IMR-90 (cell line): ENCODE measurements at regions not wholly inside any gene's neighbourhood (a gene's known extent, or its start where the extent isn't known, plus 50 kb on each side); places are given as distances from the start of the nearest gene placed in this dataset.

Experiments
- ATAC-seq: fragments of 200-7000 bp; cut with Tn5 transposase; 2 replicates; pipeline ENCODE4 v1.9.1; 2020; ENCODE audit warnings: low read depth, mild to moderate bottlenecking, moderate library complexity
- BruUV-seq: library from RNA; stranded (reverse); fragments of 400-500 nt; replicated peaks from 2 replicates; lab custom pipeline; 2021; lab: Mats Ljungman, UMichigan
- CTCF ChIA-PET: fragments of 300-600 bp; formaldehyde crosslinking; extraction: SDS; loops from one replicate; lab custom pipeline; 2021; ENCODE audit warnings: antibody characterized with exemption; lab: Yijun Ruan, JAX
- POLR2A ChIA-PET: fragments of 300-600 bp; sonication (Branson Sonifier 250); formaldehyde crosslinking; loops from one replicate; lab custom pipeline; 2022; ENCODE audit warnings: antibody characterized with exemption; ENCODE audit not compliant: unreplicated experiment; lab: Charles Lee
- DNase-seq: peaks from one replicate; pipeline ENCODE4 v3.0.0; 2013
- H2AFZ ChIP-seq: replicated peaks from 2 replicates; pipeline ENCODE3; 2013; ENCODE audit warnings: low read length, mild to moderate bottlenecking; ENCODE audit not compliant: poor library complexity
- H2AK5ac ChIP-seq: 2 replicates; pipeline ENCODE4 v1.6.1; 2013; ENCODE audit warnings: low read depth, low read length, inconsistent platforms
- H2AK9ac ChIP-seq: replicated peaks from 2 replicates; pipeline ENCODE3; 2013; ENCODE audit warnings: mild to moderate bottlenecking, low read depth, low read length, moderate library complexity; ENCODE audit not compliant: poor library complexity
- H2BK120ac ChIP-seq: 2 replicates; pipeline ENCODE4 v1.6.1; 2013; ENCODE audit warnings: low read depth, low read length, inconsistent platforms
- H2BK15ac ChIP-seq: 3 replicates; pipeline ENCODE4 v1.6.1; 2013; ENCODE audit warnings: low read depth, low read length, inconsistent platforms
- H2BK20ac ChIP-seq: 2 replicates; pipeline ENCODE4 v1.6.1; 2013; ENCODE audit warnings: low read depth, mild to moderate bottlenecking, inconsistent platforms, low read length, moderate library complexity
- H2BK5ac ChIP-seq: 2 replicates; pipeline ENCODE4 v1.6.1; 2013; ENCODE audit warnings: mild to moderate bottlenecking, low read depth, low read length, inconsistent platforms; ENCODE audit not compliant: poor library complexity, severe bottlenecking
- H3K14ac ChIP-seq: replicated peaks from 2 replicates; pipeline ENCODE4 v1.6.1; 2013; ENCODE audit warnings: low read depth, low read length, inconsistent platforms
- H3K18ac ChIP-seq: 2 replicates; pipeline ENCODE4 v1.6.1; 2013; ENCODE audit warnings: low read depth, low read length, control low read depth
- H3K23ac ChIP-seq: 2 replicates; pipeline ENCODE4 v1.6.1; 2013; ENCODE audit warnings: low read depth, low read length, inconsistent platforms
- H3K27ac ChIP-seq: 2 replicates; pipeline ENCODE4 v1.5.1; 2013; ENCODE audit warnings: mild to moderate bottlenecking, control low read depth, low read length; ENCODE audit not compliant: insufficient read depth
- H3K27me3 ChIP-seq: 2 replicates; pipeline ENCODE4 v1.6.1; 2013; ENCODE audit warnings: low read length; ENCODE audit not compliant: control insufficient read depth, insufficient read depth
- H3K36me3 ChIP-seq: 2 replicates; pipeline ENCODE4 v1.6.1; 2013; ENCODE audit warnings: low read length, mixed read lengths; ENCODE audit not compliant: control insufficient read depth, insufficient read depth
- H3K4ac ChIP-seq: 2 replicates; pipeline ENCODE4 v1.6.1; 2013; ENCODE audit warnings: low read depth, low read length, inconsistent platforms
- H3K4me1 ChIP-seq: 2 replicates; pipeline ENCODE4 v1.6.1; 2013; ENCODE audit warnings: low read length, mixed read lengths; ENCODE audit not compliant: control insufficient read depth, insufficient read depth
- H3K4me2 ChIP-seq: 2 replicates; pipeline ENCODE4 v1.6.1; 2013; ENCODE audit warnings: low read depth, mild to moderate bottlenecking, control low read depth, low read length, moderate library complexity
- H3K4me3 ChIP-seq: 2 replicates; pipeline ENCODE4 v1.5.1; 2013; ENCODE audit warnings: low read depth, mild to moderate bottlenecking, control low read depth, low read length, moderate library complexity; ENCODE audit not compliant: insufficient read depth
- H3K56ac ChIP-seq: 2 replicates; pipeline ENCODE4 v1.6.1; 2013; ENCODE audit warnings: low read length, inconsistent platforms; ENCODE audit not compliant: insufficient read depth; ENCODE audit errors: extremely low read depth
- H3K79me1 ChIP-seq, 2 experiments: 2 replicates each; pipeline ENCODE4 v1.6.1; 2013; ENCODE audit warnings: low read length in 2 of 2, inconsistent platforms in 1 of 2, low read depth in 1 of 2
- H3K9ac ChIP-seq: 2 replicates; pipeline ENCODE4 v1.6.1; 2013; ENCODE audit warnings: low read depth, low read length, control low read depth
- H3K9me1 ChIP-seq: 2 replicates; pipeline ENCODE4 v1.6.1; 2013; ENCODE audit warnings: low read length, inconsistent platforms; ENCODE audit not compliant: insufficient read depth
- H3K9me3 ChIP-seq: 2 replicates; pipeline ENCODE4 v1.6.1; 2013; ENCODE audit warnings: low read length; ENCODE audit not compliant: control insufficient read depth, insufficient read depth
- H4K20me1 ChIP-seq: 2 replicates; pipeline ENCODE4 v1.6.1; 2013; ENCODE audit warnings: low read length, inconsistent platforms; ENCODE audit not compliant: insufficient read depth
- H4K5ac ChIP-seq: 2 replicates; pipeline ENCODE4 v1.6.1; 2013; ENCODE audit warnings: mild to moderate bottlenecking, low read depth, low read length, control low read depth
- H4K8ac ChIP-seq, 2 experiments: 2 replicates each; pipeline ENCODE4 v1.6.1; 2013; ENCODE audit warnings: low read depth in 2 of 2, low read length in 2 of 2, control low read depth in 1 of 2, inconsistent platforms in 1 of 2
- H4K91ac ChIP-seq: 2 replicates; pipeline ENCODE4 v1.6.1; 2013; ENCODE audit warnings: low read depth, low read length, inconsistent platforms; ENCODE audit not compliant: insufficient read depth
- BHLHE40 ChIP-seq: fragments of 150-350 bp; IDR thresholded peaks from 2 replicates; pipeline ENCODE4 v1.6.1; 2016; ENCODE audit warnings: mild to moderate bottlenecking, low read depth, low read length
- CEBPB ChIP-seq: IDR thresholded peaks from 2 replicates; pipeline ENCODE4 v1.6.1; 2012; ENCODE audit warnings: low read depth, low read length, improper control_type of control experiment
- CHD1 ChIP-seq: IDR thresholded peaks from 2 replicates; pipeline ENCODE4 v1.6.1; 2012; ENCODE audit warnings: low read depth, low read length, improper control_type of control experiment
- ELK1 ChIP-seq: fragments of 150-350 bp; IDR thresholded peaks from 2 replicates; pipeline ENCODE4 v1.6.1; 2016; ENCODE audit warnings: low read depth, mild to moderate bottlenecking, low read length, moderate library complexity, borderline replicate concordance
- FOS ChIP-seq: fragments of 150-350 bp; IDR thresholded peaks from 2 replicates; pipeline ENCODE4 v1.6.1; 2016; ENCODE audit warnings: low read depth, low read length
- MAFK ChIP-seq: IDR thresholded peaks from 2 replicates; pipeline ENCODE4 v1.6.1; 2012; ENCODE audit warnings: low read depth, low read length, improper control_type of control experiment
- MAZ ChIP-seq: IDR thresholded peaks from 2 replicates; pipeline ENCODE4 v1.6.1; 2012; ENCODE audit warnings: low read depth, mild to moderate bottlenecking, low read length, improper control_type of control experiment, moderate library complexity, borderline replicate concordance
- MXI1 ChIP-seq: IDR thresholded peaks from 2 replicates; pipeline ENCODE4 v1.6.1; 2012; ENCODE audit warnings: low read depth, mild to moderate bottlenecking, low read length, moderate library complexity, borderline replicate concordance
- NFE2L2 ChIP-seq: fragments of 150-350 bp; IDR thresholded peaks from 2 replicates; pipeline ENCODE4 v1.6.1; 2016; ENCODE audit warnings: low read depth, mild to moderate bottlenecking, low read length
- POLR2A ChIP-seq: IDR thresholded peaks from 2 replicates; pipeline ENCODE4 v1.6.1; 2012; ENCODE audit warnings: mild to moderate bottlenecking, low read depth, low read length
- RAD21 ChIP-seq: IDR thresholded peaks from 2 replicates; pipeline ENCODE4 v1.6.1; 2012; ENCODE audit warnings: low read length, improper control_type of control experiment
- RCOR1 ChIP-seq: IDR thresholded peaks from 2 replicates; pipeline ENCODE4 v1.6.1; 2012; ENCODE audit warnings: mild to moderate bottlenecking, low read length, improper control_type of control experiment; ENCODE audit not compliant: insufficient replicate concordance
- RFX5 ChIP-seq: IDR thresholded peaks from 2 replicates; pipeline ENCODE4 v1.8.0; 2012; ENCODE audit warnings: low read depth, mild to moderate bottlenecking, low read length, moderate library complexity
- SMC3 ChIP-seq: fragments of 150-350 bp; IDR thresholded peaks from 2 replicates; pipeline ENCODE4 v1.6.1; 2016; ENCODE audit warnings: low read depth, mild to moderate bottlenecking, antibody characterized with exemption, low read length, moderate library complexity
- USF2 ChIP-seq: fragments of 150-350 bp; IDR thresholded peaks from 2 replicates; pipeline ENCODE4 v1.6.1; 2017; ENCODE audit warnings: mild to moderate bottlenecking, antibody characterized with exemption, low read length, low read depth
- WGBS, 2 experiments: methylation state at CpG; one replicate each; pipeline versions ENCODE4 v1.1.5 to v1.1.7; 2013; ENCODE audit warnings: missing lambda C conversion rate in 2 of 2; ENCODE audit not compliant: insufficient read length in 1 of 2; ENCODE audit errors: extremely low coverage in 2 of 2; 5-methylcytosine and 5-hydroxymethylcytosine counted together
- dilution Hi-C: fragments of 300-500 bp; cut with HindIII; formaldehyde crosslinking; loops from one replicate; pipeline ENCODE4 v1.14.3; 2018; ENCODE audit warnings: low sequenced_read_pairs; ENCODE audit not compliant: unreplicated experiment
- in situ Hi-C: fragments of 300-500 bp; cut with MboI; formaldehyde crosslinking; loops from 3 replicates; pipeline ENCODE4 v1.14.3; 2019; ENCODE audit warnings: low sequenced_read_pairs, inconsistent platforms, mixed read lengths
- intact Hi-C: fragments of 100-400 bp; cut with micrococcal nuclease; formaldehyde crosslinking; loops from 2 replicates; pipeline ENCODE4 v1.10.0; 2022
- TF ChIP-seq, protein P1 (sequence below): conservative IDR thresholded peaks from 2 replicates; pipeline ENCODE4 v1.5.1; 2012; ENCODE audit warnings: mild to moderate bottlenecking, low read depth, low read length, improper control_type of control experiment

DNA sequence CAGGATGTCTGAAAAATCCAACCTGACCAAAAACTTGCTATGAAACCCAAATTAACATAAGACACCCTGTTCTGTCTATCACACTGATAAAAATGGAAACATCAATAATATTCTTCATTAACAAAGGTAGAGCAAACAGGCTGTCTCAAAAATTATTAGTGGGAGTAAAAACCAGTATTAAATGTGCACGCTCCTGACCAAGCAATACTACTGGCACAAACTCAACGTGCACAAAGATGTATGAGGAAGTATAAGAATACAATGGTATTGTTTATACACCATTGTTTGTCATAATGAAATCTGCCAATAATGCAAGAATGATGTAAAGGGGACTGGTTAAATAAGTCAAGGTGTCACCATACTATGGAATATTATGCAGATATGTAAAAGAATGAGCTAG lies 288.5 kb downstream of the MN1 start:
- ATAC-seq: no peak
- in situ Hi-C loops: no loop called here

More for the DNA sequence above, 288.5 kb downstream of the MN1 start:
- TF ChIP-seq MAZ (no peak), CEBPB (no peak), RFX5 (no peak), MXI1 (no peak), MAFK (no peak), CHD1 (no peak), SMC3 (no peak), RAD21 (no peak), BHLHE40 (no peak), ELK1 (no peak), FOS (no peak), USF2 (no peak), POLR2A (no peak), RCOR1 (no peak), NFE2L2 (no peak)
- TF ChIP-seq, protein P1, sequence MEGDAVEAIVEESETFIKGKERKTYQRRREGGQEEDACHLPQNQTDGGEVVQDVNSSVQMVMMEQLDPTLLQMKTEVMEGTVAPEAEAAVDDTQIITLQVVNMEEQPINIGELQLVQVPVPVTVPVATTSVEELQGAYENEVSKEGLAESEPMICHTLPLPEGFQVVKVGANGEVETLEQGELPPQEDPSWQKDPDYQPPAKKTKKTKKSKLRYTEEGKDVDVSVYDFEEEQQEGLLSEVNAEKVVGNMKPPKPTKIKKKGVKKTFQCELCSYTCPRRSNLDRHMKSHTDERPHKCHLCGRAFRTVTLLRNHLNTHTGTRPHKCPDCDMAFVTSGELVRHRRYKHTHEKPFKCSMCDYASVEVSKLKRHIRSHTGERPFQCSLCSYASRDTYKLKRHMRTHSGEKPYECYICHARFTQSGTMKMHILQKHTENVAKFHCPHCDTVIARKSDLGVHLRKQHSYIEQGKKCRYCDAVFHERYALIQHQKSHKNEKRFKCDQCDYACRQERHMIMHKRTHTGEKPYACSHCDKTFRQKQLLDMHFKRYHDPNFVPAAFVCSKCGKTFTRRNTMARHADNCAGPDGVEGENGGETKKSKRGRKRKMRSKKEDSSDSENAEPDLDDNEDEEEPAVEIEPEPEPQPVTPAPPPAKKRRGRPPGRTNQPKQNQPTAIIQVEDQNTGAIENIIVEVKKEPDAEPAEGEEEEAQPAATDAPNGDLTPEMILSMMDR: no peak
- BruUV-seq: no TSS peak
- Histone ChIP-seq H2BK5ac (peak overlapping the region; percentile 56), H3K4me1 (peaks cover 8% of the 10 kb centered on the region), H3K56ac (no peak overlapping the region), H2BK20ac (peak overlapping the region; percentile 80), H3K4me3 (no peak overlapping the region), H2BK15ac (peak overlapping the region; percentile 46; the same call in 1 of the 3 replicates), H2BK120ac (peak overlapping the region; percentile 86), H3K14ac (peak overlapping the region; percentile 29; the same call in 1 of the 2 replicates), H4K5ac (peak overlapping the region; percentile 2; the same call in 1 of the 2 replicates), H3K9me3 (no peaks in the 10 kb centered on the region), H3K4ac (peak overlapping the region; percentile 58; the same call in 1 of the 2 replicates), H3K79me1 (no peaks in the 10 kb centered on the region), H3K4me2 (no peak overlapping the region), H2AFZ (no peak overlapping the region), H3K36me3 (no peaks in the 10 kb centered on the region), H4K20me1 (no peaks in the 10 kb centered on the region), H2AK5ac (0 out of 2 replicates have a peak overlapping the region, but pooled peaks have one; percentile 32), H4K91ac (peak overlapping the region; percentile 30; the same call in 1 of the 2 replicates), H3K27me3 (no peaks in the 10 kb centered on the region; the same call in 1 of the 2 replicates), H3K27ac (no peak overlapping the region), H4K8ac (peak overlapping the region; percentile 1 to 58; a peak in 1 of 4 replicates), H3K9me1 (peaks cover 6% of the 10 kb centered on the region), H2AK9ac (no peak overlapping the region), H3K9ac (no peak overlapping the region), H3K23ac (no peak overlapping the region), H3K18ac (peak overlapping the region; percentile 16; the same call in 1 of the 2 replicates)
- ChIA-PET CTCF (no interaction called here), POLR2A (no interaction called here)
- intact Hi-C loops (no loop called here), dilution Hi-C loops (no loop called here)
- no CpG with 5 or more reads among the region's 2 CpGs for WGBS, 2 experiments
- no peak for DNase-seq
